GM19351 (cell line): ENCODE measurements at regions not wholly inside any gene's neighbourhood (a gene's known extent, or its start where the extent isn't known, plus 50 kb on each side); places are given as distances from the start of the nearest gene placed in this dataset.

Experiments used
- ATAC-seq: cut with Tn5 transposase; IDR thresholded peaks from one replicate; pipeline ENCODE4 v1.9.1; 2021; ENCODE audit warnings: mild to moderate bottlenecking, moderate library complexity; ENCODE audit not compliant: unreplicated experiment

- ATAC-seq = no peak
Observed at GRCh38 chr3:40976241-40976640, 223.1 kb upstream of the CTNNB1 start.

GRCh38 chr3:40978442-40978841 is 220.9 kb upstream of the CTNNB1 start:
- ATAC-seq = no peak

GRCh38 chr3:40979962-40980361 is 219.3 kb upstream of the CTNNB1 start:
- ATAC-seq = no peak

GRCh38 chr3:40980467-40980866 is 218.8 kb upstream of the CTNNB1 start:
- no peak for ATAC-seq

- ATAC-seq = no peak
Observed at GRCh38 chr3:40985195-40985594, 214.1 kb upstream of the CTNNB1 start.

GRCh38 chr3:40988468-40988867 is 210.8 kb upstream of the CTNNB1 start:
- no peak for ATAC-seq

GRCh38 chr3:40989141-40990061 is 209.9 kb upstream of the CTNNB1 start:
- ATAC-seq = no peak

GRCh38 chr3:40990062-40990456 is 209.2 kb upstream of the CTNNB1 start:
- no peak for ATAC-seq

GRCh38 chr3:40992023-40992422 is 207.3 kb upstream of the CTNNB1 start:
- ATAC-seq = no peak

GRCh38 chr3:40994611-40995010 is 204.7 kb upstream of the CTNNB1 start:
- ATAC-seq = no peak

GRCh38 chr3:40995271-40995670 is 204.0 kb upstream of the CTNNB1 start:
- no peak for ATAC-seq

- ATAC-seq = no peak
Observed at GRCh38 chr3:40996382-40996781, 202.9 kb upstream of the CTNNB1 start.

- ATAC-seq = no peak
Observed at GRCh38 chr3:40996827-40997710, 202.2 kb upstream of the CTNNB1 start.

GRCh38 chr3:40997711-40998519 is 201.4 kb upstream of the CTNNB1 start:
- no peak for ATAC-seq

- ATAC-seq = no peak
Observed at GRCh38 chr3:40999682-41000081, 199.6 kb upstream of the CTNNB1 start.

GRCh38 chr3:41000471-41000870 is 198.8 kb upstream of the CTNNB1 start:
- no peak for ATAC-seq

- no peak for ATAC-seq
Observed at GRCh38 chr3:41001556-41001955, 197.7 kb upstream of the CTNNB1 start.

GRCh38 chr3:41002104-41002503 is 197.2 kb upstream of the CTNNB1 start:
- ATAC-seq = no peak

GRCh38 chr3:41007399-41007798 is 191.9 kb upstream of the CTNNB1 start:
- ATAC-seq = no peak

GRCh38 chr3:41011854-41012253 is 187.5 kb upstream of the CTNNB1 start:
- ATAC-seq = no peak

GRCh38 chr3:41018855-41019254 is 180.4 kb upstream of the CTNNB1 start:
- ATAC-seq = no peak
